ENCODE measurements at regions not wholly inside any gene's neighbourhood (a gene's known extent, or its start where the extent isn't known, plus 50 kb on each side); places are given as distances from the start of the nearest gene placed in this dataset.
"Not testable (repeated sequence)": the region's sequence is repeated elsewhere in the genome, so short reads cannot be mapped to it uniquely, and the experiment has no call there.

DNA sequence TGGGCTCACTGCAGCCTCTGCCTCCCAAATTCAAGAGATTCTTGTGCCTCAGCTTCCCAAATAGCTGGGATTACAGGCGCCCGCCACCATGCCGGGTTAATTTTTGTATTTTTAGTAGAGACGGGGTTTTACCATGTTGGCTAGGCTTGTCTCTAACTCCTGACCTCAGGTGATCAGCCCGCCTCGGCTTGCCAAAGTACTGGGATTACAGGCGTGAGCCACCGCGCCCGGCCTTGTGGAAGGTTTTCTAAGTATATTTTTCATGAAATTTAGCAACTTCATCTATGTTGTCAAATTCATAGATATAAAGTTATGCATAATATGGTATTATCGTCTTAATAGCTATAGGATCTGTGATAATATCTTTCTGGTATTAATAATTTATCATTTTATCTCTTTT is 275.6 kb upstream of the GRM7 start:
- no peak for DNase-seq (ENCODE audit: low read depth)

DNA sequence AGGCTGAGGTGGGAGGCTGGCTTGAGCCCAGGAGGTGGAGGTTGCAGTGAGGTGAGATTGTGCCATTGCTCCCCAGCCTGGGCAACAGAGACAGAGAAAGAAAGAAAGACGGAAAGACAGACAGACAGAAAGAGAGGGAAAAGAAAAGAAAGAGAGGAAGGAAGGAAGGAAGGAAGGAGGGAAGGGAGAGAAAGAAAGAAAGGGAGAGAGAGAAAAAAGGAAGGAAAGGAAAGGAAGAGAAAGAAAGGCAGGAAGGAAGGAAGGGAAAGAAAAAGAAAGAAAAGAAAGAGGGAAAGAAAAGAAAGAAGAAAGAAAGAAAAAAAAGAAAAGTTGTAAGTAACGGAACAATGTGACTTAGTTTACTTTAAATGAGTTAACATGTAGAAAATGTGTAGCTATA is 260.7 kb upstream of the GRM7 start:
- DNase-seq (ENCODE audit: low read depth) = no peak

DNA sequence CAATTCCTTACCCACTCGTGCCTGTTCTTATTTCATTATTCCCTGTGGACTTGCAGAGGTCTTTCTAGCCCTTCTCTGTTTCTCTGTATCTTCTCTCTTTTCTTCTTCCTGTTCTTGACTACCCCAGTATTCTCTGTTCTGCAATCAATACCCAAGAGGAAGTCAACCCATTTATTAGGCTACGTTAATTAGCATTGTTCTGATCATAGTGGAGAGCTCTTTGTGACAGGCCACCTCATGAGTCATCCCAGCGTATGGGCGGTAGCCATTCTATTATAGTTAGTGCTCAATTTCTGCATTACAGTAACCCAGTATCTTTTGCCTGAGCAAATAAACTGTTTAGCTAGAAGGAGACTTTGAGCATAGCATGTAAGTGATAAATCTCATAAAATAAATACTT is 259.5 kb upstream of the GRM7 start:
- DNase-seq (ENCODE audit: low read depth) = no peak

DNA sequence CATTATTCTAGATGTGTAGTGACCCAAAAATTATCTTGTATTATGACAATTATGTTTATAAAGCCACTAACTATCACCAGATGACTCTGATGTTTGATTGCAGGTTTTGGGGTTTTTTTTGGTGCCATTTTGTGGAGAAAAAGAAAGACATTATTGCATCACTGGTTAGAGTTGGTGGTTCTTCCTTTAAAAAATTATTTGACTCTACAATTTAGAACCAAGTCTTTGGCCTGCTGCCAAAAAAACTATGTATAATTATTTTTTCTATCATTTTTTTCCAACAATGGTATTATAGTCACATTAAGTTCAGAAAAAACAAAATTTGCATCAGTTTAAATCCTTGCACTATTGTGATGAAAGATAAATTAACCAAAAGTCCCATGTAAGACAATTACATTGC is 258.6 kb upstream of the GRM7 start:
- DNase-seq (ENCODE audit: low read depth) = no peak

DNA sequence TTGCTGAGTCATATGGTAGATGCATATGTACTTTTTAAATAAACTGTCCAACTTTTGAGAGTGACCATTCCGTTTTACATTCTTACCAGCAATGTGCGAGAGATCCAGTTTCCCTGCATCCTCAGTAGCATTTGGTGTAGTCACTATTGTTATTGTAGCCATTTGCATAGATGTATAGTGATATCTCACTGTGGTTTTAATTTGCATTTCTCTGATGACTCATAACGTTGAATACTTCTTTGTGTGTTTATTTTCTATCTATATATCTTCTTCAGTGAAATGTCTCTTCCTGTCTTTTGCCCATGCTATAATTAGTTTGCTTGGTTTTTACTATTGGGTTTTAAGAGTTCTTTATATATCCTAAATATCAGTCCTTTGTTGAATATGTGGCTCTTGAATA is 255.7 kb upstream of the GRM7 start:
- no peak for DNase-seq (ENCODE audit: low read depth)

DNA sequence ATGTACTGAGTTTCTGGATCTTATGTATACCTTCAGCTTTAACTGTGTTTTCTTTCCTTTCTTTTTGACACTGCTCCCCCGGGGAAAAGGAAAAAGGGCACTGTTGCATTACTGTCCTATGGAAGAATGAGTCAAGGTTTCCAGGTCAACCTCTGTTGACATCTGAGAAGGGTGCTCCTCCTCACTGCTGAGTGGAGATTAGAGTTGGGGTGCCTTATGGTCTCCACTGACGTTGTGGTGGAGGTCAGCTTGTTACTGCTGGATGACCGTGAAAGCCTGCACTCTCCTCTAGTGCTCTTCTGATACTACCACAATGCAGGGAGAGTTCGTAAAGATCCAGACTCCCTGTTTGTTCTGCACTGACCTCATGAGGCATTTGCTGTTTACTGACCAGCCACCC is 252.1 kb upstream of the GRM7 start:
- DNase-seq (ENCODE audit: low read depth) = no peak

DNA sequence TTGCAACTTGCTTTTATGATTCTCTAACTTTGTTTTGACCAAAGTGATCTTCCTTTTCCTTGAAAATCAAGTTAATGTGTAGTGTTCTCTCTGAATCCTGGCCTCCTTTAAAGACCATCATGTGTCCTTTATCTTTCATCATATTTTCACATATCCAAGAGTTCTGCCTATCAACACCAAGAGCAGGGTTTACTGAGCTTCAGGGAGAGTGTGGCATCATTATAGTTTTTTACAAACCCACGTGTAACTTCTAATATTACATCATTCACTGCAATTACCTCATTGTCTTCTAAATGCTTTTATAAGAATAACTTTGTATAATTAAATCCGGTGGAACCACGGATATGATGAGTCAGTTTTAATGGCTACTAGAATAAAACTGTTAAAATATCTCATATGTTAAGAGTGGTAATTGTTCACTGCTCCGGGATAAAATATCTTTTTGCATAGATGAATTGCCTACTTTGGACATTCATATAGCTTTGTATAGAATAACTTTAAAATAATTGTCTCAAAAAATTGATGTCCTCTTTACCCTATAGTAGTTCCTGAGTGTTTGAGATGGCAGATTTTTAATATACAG is 248.8 kb upstream of the GRM7 start:
- no peak for DNase-seq (ENCODE audit: low read depth)

DNA sequence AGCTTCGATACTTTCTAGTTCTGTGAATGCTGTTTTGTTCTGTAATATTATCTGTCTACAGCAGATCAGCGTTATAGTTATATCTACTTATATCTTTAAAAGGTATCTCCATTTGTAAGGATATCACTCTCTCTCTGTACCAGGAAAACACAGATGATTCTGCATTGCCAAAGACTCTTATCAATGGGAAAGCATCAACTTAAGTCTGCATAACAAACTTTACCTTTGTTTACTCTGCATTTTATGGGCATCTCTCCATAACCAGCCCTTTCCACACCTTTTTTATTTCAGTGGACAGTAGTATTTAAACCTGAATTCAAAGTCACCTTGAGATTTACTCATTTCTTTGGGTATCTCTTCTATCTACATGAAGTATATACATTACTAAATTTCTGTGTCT is 238.7 kb upstream of the GRM7 start:
- no peak for DNase-seq (ENCODE audit: low read depth)

DNA sequence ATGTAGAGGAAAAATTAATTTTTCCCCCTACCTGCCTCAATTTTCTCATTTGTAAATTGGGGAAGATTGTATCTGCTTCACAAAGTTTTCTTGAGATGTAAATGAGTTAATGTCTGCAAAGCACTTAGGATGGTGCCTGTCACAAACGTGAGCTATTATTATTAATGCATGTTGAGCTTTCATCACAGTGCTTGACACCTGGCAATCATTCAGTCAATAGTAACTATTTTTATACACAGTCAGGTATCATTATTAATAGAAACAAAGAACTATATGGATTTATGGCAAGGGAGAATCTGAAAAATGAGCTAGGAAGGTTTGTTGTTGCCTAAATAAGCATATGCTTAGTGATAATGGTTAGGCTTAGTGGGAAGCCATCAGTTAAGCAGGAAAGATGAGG is 238.2 kb upstream of the GRM7 start:
- no peak for DNase-seq (ENCODE audit: low read depth)

DNA sequence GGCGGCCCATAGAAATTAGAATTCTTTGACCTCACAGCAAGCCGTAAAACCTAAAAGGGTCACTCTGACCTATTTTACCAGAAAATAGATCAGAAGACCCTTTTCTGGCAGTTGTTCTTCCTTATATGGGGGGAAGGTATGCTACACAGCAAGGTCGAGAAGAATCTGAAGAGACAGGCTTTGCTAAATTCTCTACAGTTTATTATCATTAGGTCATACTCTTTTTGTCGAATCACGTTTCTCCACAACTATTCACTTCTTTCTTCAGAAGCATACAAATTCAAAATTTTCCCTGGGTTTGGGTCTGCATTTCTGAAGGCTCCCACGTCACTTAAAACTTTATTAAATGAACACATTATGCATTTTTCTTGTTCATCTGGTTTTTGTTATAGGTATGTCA is 229.5 kb upstream of the GRM7 start:
- DNase-seq (ENCODE audit: low read depth) = no peak

DNA sequence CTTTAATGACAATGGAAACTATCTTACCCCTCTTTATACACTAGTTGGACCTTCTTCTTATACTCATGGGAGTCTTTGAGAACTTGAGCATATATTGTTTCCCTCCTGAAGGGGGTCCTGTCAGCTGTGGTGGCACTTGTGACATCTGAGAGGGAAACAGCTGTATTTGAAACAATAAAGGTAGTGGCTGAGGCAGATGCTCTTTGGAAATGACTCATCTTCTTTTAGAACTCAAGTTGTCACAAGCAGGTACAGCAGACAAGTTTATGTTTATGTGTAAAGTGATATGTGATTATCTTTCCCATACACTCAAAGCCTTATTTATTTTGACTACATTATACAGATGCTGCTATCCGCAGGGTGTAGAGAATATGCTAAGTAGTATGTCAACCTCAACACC is 220.0 kb upstream of the GRM7 start:
- no peak for DNase-seq (ENCODE audit: low read depth)

DNA sequence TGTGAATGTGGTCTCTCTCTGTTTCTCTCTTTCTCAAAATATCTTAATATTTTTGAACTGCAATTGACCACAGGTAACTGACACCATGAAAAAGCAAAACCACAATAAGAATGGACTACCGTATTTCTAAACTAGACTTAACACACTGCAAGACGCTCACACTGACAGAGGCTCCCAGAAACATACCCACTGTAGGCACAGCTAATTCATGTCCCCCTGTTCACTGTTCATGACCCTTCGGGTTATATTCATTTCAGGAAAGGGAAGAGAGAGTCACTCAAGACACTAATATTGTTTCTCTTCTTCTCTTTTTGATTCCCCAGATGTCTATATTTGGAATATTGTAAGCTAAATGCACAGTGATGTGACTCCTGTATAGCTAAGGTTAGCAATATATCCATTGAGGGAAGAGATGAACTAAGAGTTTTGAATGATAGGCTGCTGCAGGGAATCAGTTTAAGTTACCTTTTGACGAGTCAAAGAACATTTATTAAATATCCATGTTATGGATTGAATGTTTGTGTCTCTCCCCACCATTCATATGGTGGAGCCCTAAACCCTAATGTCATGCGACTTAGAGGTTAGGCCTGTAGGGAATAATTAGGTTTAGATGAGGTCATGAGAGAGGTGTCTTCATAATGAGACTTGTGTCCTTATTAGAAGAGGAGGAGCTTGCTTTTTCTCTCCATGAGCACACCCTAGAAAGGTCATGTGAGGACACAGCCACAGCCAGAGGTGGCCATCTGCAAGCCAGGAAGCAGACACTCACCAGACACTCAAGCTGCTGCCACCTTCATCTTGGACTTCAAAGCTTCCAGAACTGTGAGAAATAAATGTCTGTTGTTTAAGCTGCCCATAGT is 216.6 kb upstream of the GRM7 start:
- no peak for DNase-seq (ENCODE audit: low read depth)

DNA sequence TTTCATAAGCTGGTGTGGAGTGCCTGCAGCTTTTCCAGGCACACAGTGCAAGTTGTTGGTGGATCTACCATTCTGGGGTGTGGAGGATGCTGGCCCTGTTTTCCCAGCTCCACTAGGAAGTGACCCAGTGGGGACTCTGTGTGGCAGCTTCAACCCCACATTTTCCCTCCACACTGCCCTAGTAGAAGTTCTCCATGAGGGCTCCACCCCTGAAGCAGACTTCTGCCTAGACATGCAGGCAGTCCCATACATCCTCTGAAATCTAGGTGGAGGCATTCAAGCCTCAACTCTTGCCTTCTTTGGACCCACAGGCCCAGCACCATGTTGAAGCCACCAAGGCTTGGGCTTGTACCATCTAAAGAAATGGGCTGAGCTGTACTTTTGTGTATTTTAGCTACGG is 206.2 kb upstream of the GRM7 start:
- no peak for DNase-seq (ENCODE audit: low read depth)

DNA sequence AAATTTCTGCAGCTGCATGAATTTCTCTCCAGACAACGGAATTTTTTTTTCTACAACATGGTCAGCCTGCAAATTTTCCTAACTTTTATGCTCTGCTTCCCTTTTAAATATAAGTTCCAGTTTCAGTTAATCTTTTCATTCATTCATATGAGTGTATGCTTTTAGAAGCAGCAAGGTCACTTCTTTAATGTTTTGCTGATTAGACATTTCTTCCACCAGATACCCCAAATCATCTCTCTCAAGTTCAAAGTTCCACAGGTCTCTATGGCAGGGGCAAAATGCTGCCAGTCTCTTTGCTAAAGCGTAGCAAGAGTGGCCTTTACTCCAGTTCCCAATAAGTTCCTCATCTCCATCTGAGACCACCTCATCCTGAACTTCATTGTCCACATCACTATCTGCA is 205.6 kb upstream of the GRM7 start:
- DNase-seq (ENCODE audit: low read depth) = no peak

DNA sequence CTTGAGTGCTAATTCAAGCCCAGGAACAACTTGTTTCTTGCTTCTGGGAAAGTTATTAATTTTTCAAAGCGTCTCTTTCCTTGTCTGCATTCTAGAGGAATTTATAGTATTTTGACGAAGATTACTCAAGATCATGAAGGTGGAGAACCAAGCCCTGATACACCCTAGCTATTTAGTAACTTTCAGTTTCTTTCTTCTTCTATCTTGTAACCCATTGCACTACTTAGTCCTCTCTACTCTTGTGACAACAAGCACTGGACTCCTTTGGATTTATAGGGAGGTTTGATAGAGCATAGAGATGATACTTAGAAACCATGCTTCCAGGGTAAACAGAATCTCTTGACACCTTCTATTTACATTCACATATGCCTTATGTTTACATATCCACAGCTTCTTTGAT is 203.3 kb upstream of the GRM7 start:
- no peak for DNase-seq (ENCODE audit: low read depth)

DNA sequence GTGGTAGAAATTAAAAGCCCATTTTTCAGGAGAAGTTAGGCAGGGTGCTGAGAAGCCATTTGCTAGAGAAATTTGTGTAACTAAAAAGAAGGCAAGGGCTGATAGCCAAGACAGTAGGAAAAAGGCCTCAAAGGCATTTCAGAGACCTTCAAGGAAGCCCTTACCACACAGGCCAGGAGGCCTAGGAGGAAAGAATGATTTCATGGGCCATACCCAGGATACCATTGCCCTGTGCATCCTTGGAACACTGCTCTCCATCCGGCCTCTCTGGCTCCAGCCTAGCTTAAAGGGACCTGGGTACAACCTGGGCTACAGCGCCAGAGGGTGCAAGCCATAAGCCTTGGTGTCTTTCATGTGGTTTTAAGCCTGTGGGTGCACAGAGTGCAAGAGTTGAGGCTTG is 193.6 kb upstream of the GRM7 start:
- no peak for DNase-seq (ENCODE audit: low read depth)

DNA sequence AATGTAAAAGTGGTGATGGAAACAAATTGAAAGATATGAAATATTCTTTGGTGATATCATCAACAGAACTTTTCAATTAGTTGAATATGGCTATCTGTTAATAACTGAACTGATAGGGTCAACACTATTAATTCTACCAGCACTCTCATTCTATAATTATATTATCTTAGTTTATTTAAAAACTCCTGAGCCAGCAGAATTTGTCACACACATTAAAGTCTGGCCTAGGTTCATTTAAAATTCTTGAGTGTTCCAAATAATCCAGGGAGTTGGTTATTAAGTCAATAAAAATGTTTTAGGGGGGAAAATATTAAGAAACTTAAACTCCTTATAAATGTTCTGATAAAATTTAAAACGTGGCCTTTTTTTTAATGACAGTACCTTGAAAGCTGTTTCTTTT is 189.6 kb upstream of the GRM7 start:
- no peak for DNase-seq (ENCODE audit: low read depth)

DNA sequence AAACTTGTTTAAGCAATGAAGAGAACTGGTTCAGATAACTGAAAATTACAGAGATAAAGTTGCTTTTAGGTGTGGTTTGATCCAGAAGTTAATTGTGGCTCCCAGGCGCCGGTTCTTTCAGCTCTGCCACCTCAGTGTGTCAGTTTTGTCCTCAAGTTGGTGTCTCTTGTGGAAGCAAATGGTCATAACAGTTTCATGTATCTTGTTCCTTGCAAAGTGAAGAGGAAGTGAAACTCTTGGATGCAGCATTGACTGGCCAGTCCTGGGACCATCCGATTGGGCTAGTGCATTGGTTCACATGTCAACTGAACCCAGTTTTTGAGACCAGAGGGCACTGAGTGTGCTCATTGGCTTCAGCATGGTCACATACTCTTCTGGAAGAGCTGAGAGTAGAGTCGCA is 181.4 kb upstream of the GRM7 start:
- DNase-seq (ENCODE audit: low read depth) = no peak

DNA sequence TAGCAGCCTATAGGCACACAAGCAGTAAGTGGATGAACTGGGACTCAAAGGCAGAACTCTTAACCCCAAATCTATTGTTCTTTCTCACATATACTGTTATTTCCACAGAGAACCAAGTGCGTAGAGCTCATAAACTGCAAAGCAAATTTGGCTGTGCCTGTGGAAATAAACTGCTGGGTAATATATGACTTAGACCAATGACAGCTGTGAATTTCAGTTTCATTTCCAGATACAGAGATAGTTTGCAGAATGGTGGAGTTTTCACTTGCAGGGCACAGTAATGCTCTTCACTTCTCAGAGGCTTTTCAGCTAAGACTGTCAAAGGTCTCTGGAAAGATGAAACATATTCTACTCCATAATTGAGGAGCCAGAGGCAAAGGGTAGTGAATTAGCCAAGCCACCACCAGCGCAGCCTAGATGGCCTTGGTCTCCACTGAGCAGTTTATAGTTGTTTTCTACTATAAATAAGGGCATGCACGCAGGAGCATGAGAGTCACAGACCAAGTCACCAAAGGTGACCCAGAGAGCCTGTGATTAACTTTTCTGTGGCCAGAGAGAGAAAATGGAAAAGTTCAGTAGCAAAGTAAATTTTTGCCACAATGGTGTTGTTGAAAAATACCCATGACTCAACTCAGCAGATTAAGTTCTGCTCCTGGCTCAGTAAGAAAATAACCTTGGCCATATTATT is 180.7 kb upstream of the GRM7 start:
- no peak for DNase-seq (ENCODE audit: low read depth)

DNA sequence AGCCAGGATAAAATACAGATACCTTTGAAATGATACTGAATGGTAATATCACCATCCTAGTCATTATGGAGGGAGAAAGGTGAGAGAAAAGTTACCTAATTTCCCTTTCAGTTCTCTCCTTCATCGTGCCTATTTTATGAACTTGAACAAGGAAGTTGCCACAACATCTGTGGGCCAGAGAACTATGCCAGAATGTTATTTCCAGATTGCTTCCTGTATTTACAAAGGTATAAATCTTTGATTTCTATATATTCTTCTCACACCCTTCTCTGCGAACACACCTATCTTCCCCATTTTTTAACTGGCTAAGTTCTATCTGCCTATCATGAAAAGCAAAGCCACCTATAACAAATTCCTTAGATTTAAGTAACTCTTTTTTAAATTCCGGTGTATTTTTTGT is 163.6 kb upstream of the GRM7 start:
- DNase-seq (ENCODE audit: low read depth) = no peak

DNA sequence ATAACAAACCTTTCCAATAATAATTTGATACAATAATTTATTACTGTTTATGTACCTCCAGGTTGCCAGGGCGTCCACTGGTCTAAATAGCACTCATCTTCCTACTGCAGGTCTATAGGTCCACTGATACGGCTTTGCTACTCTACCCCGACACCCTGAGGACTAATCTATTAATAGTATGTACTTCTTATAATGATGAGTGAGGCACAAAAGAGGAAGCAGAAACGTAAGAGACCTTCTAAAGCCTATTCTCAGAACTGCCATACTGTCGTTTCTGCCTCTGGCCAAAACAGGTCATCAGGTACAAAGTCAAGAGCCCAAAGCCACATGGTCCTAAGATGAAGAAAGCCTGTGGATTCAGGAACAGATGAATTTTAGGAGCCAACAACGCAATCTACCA is 163.2 kb upstream of the GRM7 start:
- no peak for DNase-seq (ENCODE audit: low read depth)

DNA sequence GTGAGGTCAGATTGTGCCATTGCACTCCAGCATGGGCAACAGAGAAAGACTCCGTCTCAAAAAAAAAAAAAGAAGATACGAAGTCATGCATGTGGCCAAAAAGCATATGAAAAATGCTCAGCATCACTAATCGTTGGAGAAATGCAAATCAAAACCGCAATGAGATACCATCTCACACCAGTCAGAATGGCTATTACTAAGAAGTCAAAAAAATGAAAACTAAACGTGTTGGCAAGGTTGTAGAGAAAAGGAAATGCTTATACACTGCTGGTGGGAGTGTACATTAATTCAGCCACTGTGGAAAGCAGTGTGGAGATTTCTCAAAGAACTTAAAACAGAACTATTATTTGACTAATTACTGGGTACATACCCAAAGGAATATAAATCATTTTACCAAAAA is 156.1 kb upstream of the GRM7 start:
- DNase-seq (ENCODE audit: low read depth) = not testable (repeated sequence)

DNA sequence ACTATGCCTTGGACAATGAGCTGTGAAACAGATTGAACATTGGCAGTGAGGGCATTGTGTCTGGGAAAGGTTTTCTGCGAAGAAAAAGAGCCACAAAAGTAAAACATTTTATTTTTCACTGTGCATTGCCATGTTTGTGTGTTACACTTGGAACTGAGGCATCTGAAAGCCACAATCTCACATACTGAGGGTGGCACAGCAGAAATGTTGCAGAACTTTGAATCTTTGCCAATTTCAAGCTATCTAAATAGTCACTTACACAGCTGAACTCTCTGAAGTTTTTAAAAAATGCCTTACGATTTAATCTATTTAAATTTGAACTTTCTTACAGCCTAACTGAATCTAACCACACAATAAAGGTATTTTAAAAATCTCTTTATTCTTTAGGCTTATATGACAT is 154.1 kb upstream of the GRM7 start:
- DNase-seq (ENCODE audit: low read depth) = no peak

DNA sequence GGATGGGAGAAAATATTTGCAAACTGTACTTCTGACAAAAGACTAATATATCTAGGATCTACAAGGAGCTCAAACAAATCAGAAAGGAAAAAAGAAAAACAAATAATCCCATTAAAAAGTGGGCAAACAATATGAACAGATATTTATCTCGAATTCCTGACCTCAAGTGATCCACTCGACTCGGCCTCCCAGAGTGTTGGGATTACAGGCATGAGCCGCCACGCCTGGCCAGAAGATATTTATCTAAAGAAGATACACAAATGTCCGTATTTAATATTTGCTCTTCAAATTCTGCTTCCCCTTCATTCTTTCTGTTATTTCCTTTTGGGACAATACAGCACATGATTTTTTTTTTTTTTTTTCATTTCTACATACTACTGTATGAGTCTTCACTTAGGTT is 151.7 kb upstream of the GRM7 start:
- DNase-seq (ENCODE audit: low read depth) = no peak
